ENCODE measurements at regions not wholly inside any gene's neighbourhood (a gene's known extent, or its start where the extent isn't known, plus 50 kb on each side); places are given as distances from the start of the nearest gene placed in this dataset.

DNA sequence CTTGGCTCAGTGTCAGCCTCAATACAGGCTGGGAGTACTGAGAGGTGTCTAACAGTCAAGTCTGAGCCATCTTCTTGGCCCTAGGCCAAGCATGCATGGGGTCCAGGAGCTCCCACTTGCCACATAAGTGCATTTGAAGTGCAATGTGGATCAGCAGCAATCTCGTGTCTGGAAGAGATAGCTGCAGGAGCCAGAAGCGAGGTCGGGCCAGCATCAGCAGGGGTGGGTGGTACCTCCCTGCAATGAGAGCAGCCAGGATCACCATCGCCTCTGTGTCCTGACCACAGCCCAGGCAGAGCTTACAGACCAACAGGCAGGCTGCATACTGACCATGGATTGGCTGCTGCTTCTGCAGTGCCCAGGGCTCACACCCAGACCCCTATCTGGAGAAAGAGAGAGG is 83.0 kb upstream of the CXCL12 start:
- TF ChIP-seq ZNF274 (IDR thresholded peaks at IDR 0.05; ENCODE audit: low read depth, low read length), result no peak
- no peak for TF ChIP-seq YY1 (IDR thresholded peaks at IDR 0.05; ENCODE audit: insufficient read depth, insufficient read length)
- TF ChIP-seq SUZ12 (IDR thresholded peaks at IDR 0.05; ENCODE audit: extremely low read depth, insufficient read depth, insufficient read length), result no peak
